Stimulated activated naive CD4-positive, alpha-beta T cell (primary cell): ENCODE measurements at regions not wholly inside any gene's neighbourhood (a gene's known extent, or its start where the extent isn't known, plus 50 kb on each side); places are given as distances from the start of the nearest gene placed in this dataset.
"Not testable (repeated sequence)": the region's sequence is repeated elsewhere in the genome, so short reads cannot be mapped to it uniquely, and the experiment has no call there.

ENCODE experiments used
- DNase-seq, 6 experiments: peaks; one replicate each; lab custom pipeline; 2025; lab: John Stamatoyannopoulos, UW

DNA sequence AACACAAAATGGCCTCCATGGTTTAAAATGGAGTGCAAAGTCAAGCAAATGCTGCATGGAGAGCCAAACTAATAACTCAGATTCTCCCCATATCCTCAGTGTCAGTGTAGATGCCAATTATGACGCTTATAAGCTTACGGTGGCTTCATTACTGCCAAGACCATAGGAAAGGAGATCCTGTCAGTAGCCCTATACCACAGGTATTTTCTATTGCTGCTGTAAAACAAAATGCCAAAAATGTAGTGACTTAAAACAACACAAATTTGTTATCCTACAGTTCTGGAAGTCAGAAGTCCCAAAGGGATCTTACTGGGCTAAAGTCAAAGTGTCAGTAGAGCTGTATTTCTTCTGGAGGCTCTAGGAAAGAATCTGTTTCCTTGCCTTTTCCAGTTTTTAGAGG, 149.8 kb upstream of the GBE1 start:
- DNase-seq: no peak

DNA sequence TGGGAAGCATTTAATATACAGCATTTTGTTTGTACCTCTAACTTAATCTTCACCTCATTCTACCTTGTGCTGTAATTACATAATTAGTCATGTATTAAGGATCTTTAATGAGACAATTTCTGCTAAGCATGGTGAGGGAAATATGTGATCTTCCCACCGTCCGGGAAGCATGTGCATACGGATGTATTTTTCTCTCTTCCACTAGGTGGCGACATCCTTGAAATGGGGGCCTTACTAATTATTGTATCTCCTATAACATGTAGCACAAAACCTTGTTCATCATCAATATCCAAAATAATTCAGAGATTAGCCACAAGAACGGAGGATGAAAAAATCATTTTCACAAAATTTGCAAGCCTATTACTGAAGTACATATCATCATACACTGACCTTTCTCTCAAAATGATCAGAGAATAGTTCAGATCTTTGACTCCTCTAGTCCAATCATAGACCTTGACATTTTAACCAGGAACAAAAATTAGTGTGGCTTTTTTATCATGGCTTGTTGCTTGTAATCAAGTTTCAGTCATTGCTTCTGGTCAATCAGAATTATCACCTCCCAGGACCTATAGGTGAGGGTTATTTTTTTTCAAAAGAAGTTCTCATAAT, 148.9 kb upstream of the GBE1 start:
- peak in 2 of 6 experiments; percentile 11 to 17 for DNase-seq

- DNase-seq: no peak
These were observed 148.4 kb upstream of the GBE1 start for GRCh38 chr3:81909796-81910195.

DNA sequence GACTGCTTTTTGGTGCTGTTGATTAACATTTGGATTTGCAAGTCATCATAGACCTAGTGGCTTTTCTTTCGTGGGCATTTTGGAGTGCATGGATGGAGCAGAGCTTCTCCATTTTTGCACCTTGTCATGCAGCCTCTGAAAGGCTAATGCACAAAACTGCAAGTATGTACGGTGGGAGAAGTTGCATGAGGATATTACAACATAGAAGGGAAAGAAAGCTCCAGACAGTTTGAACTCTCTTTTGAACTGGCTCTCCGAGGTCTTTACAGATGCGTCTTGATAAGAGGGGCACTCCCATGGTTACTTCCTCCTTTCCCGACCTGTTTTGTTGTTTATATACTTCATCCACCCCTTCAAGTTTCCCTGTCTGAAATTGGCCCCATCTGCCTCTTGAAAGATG, 147.1 kb upstream of the GBE1 start:
- DNase-seq: no peak

GRCh38 chr3:81898336-81898735, 136.9 kb upstream of the GBE1 start:
- DNase-seq: no peak

GRCh38 chr3:81894598-81894997, 133.2 kb upstream of the GBE1 start:
- no peak for DNase-seq

DNA sequence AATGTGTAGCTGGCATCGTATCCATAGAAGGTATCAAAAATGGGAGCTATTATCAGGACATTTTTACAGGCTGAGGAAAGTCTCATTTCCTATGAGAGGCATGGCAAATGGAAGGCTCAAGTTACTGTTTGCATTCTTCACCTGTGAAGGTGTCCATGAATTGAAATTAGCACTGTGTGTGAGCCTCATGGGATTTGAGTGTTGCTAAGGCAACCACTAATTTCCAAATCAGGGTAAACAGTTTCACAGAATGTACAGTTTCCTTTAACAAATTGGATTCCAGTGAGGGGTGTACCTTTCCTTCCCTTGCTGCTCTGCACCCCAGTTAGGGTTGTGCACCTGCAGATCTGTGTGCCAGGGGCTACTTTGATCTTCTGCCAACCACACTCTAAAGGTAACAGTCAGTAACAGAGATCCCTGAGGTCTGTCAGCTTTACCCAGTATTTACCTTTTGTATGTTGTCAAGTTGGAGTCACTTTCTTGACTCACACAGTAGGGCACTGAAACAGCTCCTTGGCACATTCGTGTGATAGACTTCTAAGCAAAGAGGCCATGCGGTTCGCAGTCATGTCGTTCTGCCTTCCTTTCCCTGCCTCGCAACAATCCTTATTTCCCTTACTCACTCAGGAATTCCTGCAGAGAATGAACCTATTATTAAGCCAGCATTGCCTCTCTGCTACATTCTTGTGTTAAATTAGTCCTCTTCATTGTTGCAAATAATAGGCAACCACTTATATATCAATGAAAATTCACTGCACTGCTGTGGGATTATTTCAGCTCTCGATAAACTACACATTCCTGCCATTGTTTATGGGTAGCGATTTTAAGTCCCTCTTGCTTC, 129.8 kb upstream of the GBE1 start:
- DNase-seq: no peak

DNA sequence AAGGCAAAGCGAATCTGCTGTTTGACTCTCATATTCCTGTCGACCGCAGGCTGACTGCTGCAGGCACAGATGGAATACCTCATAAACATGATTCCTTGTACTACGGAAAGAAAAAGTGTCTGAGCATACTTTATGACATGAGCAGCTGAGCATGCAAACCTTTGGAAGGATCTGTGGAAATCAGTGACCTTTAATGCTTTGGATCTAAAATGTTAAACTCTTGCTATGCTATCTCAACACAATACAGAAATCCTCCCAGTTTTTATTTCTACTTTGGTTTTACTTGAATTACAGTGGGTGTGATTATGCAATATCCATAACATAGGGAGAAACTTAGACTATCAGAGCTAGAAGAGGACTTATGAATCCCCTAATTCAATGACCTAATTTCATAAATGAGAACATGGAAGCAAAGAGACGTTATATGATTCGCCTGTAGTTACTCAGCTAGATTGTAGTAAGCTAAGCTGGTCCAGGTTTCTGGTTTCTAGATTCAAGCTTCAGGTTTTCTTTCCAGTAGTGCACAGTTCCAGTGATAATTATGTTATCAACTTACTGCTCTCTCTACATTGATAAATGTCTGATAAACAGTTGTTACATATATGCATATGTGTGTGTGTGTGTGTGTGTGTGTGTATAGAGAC, 127.6 kb upstream of the GBE1 start:
- no peak for DNase-seq

- DNase-seq: no peak
These were observed 126.0 kb upstream of the GBE1 start for GRCh38 chr3:81887448-81887847.

DNA sequence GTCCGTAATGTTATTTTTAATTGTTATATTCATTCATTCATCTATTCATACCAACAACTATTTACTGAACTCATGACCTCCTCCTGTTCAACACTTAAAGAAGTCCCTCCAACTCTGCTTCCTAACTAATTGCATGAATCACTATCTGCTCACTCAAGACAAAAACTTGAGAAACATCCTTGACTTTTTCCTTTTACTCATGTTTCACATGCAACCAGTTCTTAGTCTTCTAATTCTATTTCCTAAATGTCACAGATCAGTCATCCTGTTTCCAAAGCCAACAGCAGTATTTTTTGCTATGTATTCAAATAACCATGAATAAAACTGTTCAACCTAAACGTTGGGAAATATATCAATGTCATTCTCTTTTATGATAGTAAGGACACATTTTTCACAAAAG, 124.6 kb upstream of the GBE1 start:
- no peak for DNase-seq

GRCh38 chr3:81884791-81885190, 123.3 kb upstream of the GBE1 start:
- no peak for DNase-seq

- no peak for DNase-seq
These were observed 115.4 kb upstream of the GBE1 start for GRCh38 chr3:81876826-81877225.

- no peak for DNase-seq
These were observed 113.3 kb upstream of the GBE1 start for GRCh38 chr3:81874738-81875137.

DNA sequence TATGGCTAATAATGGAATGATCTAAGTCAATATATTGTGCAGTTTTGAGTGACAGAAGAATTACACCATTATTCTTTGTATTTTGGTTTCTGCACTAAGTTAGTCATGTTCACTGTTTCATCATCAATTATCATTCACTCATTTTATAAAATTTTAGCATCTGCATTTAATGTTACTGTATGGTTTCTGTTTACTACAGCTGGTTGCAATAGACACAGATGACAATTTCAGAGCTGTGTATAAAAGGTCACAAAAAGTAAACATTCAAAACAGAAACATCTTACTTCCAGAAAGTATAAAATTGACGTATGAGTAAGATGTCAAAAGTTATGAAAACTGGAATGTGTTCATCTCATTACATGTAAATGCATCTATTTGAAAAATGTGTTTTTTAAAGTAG, 111.1 kb upstream of the GBE1 start:
- no peak for DNase-seq

DNA sequence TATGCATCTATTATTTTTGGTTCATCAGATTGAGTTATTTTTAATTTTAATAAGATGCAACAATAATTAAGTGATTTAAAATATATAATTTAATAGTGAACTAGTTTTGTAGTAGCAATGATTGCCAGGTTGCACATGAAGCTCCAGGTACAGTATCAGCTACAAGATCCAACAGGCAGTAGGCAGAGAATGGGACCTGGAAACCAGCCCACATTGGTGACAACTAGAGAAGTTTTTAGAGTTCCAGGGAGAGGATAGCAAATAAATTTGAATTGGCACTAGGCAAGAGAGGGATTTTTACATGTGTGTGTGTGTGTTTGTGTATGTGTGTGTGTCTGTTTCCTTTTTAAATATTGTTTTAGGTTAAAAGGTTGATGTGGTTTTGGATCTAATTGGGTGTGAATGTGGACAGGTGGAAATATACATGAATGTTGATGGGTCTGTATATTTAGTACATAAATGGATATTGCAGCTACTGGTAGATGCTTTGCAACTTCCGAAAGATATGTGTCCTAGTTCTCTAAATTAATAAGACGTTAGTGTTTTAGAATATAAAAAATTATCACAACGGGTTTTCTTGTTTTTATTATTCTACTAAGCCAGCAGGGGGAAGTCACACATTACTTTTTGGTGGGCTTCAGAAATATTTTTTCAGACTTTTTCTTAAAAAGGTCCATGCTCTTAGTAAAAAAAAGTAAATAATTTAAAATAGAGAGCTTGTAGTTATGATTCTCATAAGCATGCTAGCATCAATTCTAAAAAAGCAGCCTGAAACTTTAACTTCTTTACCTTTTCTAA, 110.1 kb upstream of the GBE1 start:
- no peak for DNase-seq

- DNase-seq: no peak
These were observed 107.9 kb upstream of the GBE1 start for GRCh38 chr3:81869382-81869781.

GRCh38 chr3:81868597-81868996, 107.2 kb upstream of the GBE1 start:
- DNase-seq: no peak

- DNase-seq: no peak
These were observed 106.4 kb upstream of the GBE1 start for GRCh38 chr3:81867875-81868274.

DNA sequence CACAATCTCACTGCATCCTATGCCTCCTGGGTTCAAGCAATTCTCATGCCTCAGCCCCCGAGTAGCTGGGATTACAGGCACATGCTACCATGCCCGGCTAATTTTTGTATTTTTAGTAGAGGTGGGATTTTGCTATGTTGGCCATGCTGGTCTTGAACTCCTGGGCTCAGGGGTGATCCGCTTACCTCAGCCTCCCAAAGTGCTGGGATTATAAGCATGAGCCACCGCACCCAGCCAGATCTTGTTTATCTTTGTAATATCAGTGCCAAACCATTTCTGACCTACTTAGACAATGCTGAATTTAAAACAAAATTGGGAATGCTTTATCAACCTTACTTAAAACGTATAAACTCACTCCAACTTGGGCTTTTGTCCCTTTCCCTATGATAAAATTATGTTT, 103.7 kb upstream of the GBE1 start:
- not testable (repeated sequence) for DNase-seq

DNA sequence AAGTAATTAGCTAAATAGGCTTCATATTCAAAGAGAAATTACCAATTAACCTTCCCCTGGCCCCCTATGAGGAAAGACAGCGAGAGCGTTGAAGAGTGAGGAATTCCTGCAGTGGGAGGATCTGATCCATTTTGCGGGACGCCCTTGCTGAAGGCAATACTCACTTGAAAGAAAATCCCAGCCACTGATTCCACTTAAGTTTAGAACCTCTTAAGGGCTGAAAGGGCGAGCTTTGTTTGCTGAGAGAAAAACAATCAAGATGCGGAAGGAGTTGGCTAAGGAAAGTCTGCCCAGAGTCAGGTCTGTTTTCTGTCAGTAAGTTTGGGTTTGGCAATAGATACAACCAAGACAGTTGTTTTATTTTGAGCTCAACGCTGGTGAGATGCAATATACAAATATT, 102.8 kb upstream of the GBE1 start:
- DNase-seq: no peak

DNA sequence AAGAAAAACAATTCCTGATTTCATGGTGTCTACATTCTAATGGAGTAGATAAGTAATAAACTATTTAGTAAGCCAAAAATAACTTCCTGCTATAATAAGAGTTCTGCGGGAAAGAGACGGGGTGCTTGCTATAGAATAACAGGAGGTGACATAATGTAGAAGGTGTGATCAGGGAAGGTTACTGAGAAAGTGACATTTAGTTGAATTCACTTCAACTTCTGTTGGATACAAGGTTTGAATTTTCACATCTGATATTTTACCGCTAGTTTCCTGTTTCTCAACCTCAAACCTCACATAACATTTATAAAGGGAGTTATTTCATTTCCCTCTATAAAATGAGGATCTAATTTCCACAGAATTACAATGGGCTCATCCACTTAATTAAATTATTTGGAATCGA, 102.3 kb upstream of the GBE1 start:
- no peak for DNase-seq

- no peak for DNase-seq
These were observed 100.1 kb upstream of the GBE1 start for GRCh38 chr3:81861593-81861992.
